ENCODE measurements at regions not wholly inside any gene's neighbourhood (a gene's known extent, or its start where the extent isn't known, plus 50 kb on each side); places are given as distances from the start of the nearest gene placed in this dataset.
"Not testable (repeated sequence)": the region's sequence is repeated elsewhere in the genome, so short reads cannot be mapped to it uniquely, and the experiment has no call there.

DNA sequence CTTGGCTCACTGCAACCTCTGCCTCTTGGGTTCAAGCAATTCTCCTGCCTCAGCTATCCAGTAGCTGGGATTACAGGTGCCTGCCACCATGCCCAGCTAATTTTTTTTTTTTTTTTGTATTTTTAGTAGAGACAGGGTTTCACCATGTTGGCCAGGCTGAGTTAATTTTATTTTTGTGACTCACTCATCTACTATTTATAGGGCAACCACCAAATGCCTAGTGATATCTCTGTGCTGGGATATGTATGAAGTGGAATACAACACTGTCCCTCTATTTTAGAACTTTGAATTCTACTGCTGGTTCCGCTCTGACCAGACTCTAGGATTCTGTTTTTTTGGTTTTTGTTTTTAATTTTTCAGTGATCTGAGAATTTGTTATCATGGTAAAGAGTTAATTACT is 188.6 kb upstream of the CDH11 start:
- H3K79me2 ChIP-seq (ENCODE audit: low read length); H3K9me3 ChIP-seq (ENCODE audit: low read length); H3K27ac ChIP-seq (ENCODE audit: low read length); H3K27me3 ChIP-seq (ENCODE audit: low read length); H2AFZ ChIP-seq (ENCODE audit: low read length); H4K20me1 ChIP-seq (ENCODE audit: insufficient read depth, low read depth, low read length); H3K9me2 ChIP-seq (replicated peaks; ENCODE audit: insufficient read depth, low read length); DNase-seq; H3K9ac ChIP-seq (ENCODE audit: low read length); H3K4me1 ChIP-seq (ENCODE audit: low read length); H3K4me2 ChIP-seq (ENCODE audit: low read depth, low read length, poor library complexity, severe bottlenecking); H3K36me3 ChIP-seq (ENCODE audit: insufficient read depth, low read length); H3K4me3 ChIP-seq (ENCODE audit: low read length): not testable (repeated sequence)

DNA sequence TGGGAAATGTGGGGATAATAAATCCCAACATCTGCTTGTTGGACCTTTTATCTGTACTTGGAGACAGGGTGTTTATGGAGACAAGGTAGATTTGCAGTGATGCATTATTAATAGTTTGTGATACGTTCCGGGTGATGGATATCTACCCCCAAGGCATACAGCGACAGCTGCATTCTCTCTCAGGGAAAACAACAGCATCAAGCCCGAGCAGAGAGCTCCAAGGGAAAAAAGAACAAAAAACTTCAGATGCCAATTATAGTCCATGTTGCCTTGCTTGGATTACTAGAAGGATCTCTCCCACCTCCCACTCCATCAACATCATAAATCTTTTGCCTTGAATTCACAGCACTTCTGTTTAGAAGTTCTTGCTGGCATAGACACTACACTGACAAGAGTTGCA is 187.5 kb upstream of the CDH11 start:
- no peak for DNase-seq
- Histone ChIP-seq H3K27ac (ENCODE audit: low read length) (no peak overlapping the region), H3K36me3 (ENCODE audit: insufficient read depth, low read length) (no peaks in the 10 kb centered on the region), H3K9me3 (ENCODE audit: low read length) (no peaks in the 10 kb centered on the region), H2AFZ (ENCODE audit: low read length) (no peak overlapping the region), H3K9ac (ENCODE audit: low read length) (no peak overlapping the region), H3K4me2 (ENCODE audit: low read depth, low read length, poor library complexity, severe bottlenecking) (no peak overlapping the region), H3K4me3 (ENCODE audit: low read length) (no peak overlapping the region), H3K9me2 (replicated peaks; ENCODE audit: insufficient read depth, low read length) (no peaks in the 10 kb centered on the region), H3K27me3 (ENCODE audit: low read length) (no peaks in the 10 kb centered on the region), H3K79me2 (ENCODE audit: low read length) (no peaks in the 10 kb centered on the region), H4K20me1 (ENCODE audit: insufficient read depth, low read depth, low read length) (no peaks in the 10 kb centered on the region), H3K4me1 (ENCODE audit: low read length) (no peaks in the 10 kb centered on the region)

DNA sequence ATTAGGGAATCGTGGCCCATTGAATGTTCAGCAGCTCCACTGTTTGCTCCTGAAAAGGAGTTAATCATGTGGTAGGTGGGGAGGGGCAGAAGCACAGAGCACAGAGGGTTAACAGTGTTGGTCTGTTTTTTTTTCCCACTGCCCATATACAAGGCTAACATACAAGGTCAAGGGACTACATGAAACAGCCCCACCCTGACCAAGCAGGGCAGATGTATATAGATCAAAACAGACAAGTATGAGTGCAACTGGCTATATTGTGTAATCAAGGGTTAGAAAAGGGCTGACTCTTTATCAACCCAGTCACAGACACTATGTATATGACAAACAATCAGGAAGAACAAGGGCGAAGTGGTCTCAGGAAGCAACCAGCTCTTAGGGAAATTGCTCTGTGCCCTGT is 186.6 kb upstream of the CDH11 start:
- Histone ChIP-seq H3K79me2 (ENCODE audit: low read length) (no peaks in the 10 kb centered on the region), H3K9ac (ENCODE audit: low read length) (no peak overlapping the region), H4K20me1 (ENCODE audit: insufficient read depth, low read depth, low read length) (no peaks in the 10 kb centered on the region), H3K27me3 (ENCODE audit: low read length) (no peaks in the 10 kb centered on the region), H2AFZ (ENCODE audit: low read length) (no peak overlapping the region), H3K4me2 (ENCODE audit: low read depth, low read length, poor library complexity, severe bottlenecking) (no peak overlapping the region), H3K27ac (ENCODE audit: low read length) (no peak overlapping the region), H3K4me1 (ENCODE audit: low read length) (no peaks in the 10 kb centered on the region), H3K9me2 (replicated peaks; ENCODE audit: insufficient read depth, low read length) (no peaks in the 10 kb centered on the region), H3K4me3 (ENCODE audit: low read length) (no peak overlapping the region), H3K9me3 (ENCODE audit: low read length) (no peaks in the 10 kb centered on the region), H3K36me3 (ENCODE audit: insufficient read depth, low read length) (no peaks in the 10 kb centered on the region)
- DNase-seq: no peak

DNA sequence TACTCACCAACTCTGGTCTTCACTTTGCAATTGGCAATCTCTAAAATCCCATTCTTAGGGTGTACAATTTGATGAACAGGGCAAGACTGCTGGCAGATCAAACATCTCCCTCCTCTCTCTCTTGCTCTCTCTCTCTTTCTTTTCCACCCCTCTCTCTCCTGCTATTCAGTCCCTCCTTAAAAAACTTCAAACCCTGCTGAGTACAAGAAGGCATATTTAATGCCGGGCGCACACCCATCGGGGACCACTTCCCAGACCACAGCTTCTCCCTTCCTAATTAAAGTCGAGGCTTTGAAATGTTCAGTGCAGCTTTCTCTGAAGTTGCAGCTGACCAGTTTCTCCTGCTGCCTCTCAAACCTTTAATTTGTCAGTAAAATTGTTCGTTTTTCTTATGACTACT is 185.4 kb upstream of the CDH11 start:
- no peak overlapping the region for H3K9ac ChIP-seq (ENCODE audit: low read length)
- H3K9me3 ChIP-seq (ENCODE audit: low read length): no peaks in the 10 kb centered on the region
- no peaks in the 10 kb centered on the region for H3K9me2 ChIP-seq (replicated peaks; ENCODE audit: insufficient read depth, low read length)
- DNase-seq: no peak
- no peak overlapping the region for H3K4me2 ChIP-seq (ENCODE audit: low read depth, low read length, poor library complexity, severe bottlenecking)
- no peaks in the 10 kb centered on the region for H4K20me1 ChIP-seq (ENCODE audit: insufficient read depth, low read depth, low read length)
- H3K79me2 ChIP-seq (ENCODE audit: low read length): no peaks in the 10 kb centered on the region
- H3K36me3 ChIP-seq (ENCODE audit: insufficient read depth, low read length): no peaks in the 10 kb centered on the region
- H2AFZ ChIP-seq (ENCODE audit: low read length): no peak overlapping the region
- no peaks in the 10 kb centered on the region for H3K4me1 ChIP-seq (ENCODE audit: low read length)
- H3K4me3 ChIP-seq (ENCODE audit: low read length): no peak overlapping the region
- H3K27me3 ChIP-seq (ENCODE audit: low read length): no peaks in the 10 kb centered on the region
- H3K27ac ChIP-seq (ENCODE audit: low read length): no peak overlapping the region

DNA sequence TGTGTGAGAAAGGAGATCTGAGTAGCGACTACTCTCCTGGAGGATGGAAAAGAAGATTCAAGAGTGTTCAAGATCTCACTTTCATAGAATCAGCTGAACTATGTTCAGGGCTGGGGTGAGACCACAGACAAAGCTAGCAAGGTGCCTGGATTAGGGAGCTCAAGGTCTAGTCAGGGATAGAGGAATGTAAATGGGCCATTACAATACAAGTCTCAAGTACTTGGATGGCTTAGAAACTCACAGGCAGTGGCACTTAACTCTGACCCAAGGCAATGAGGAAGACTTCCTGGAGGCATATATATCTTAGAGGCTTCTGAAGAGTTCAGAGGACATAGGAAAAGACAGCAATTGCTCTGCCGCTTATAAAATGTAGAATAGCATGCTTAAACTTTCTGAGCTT is 184.9 kb upstream of the CDH11 start:
- Histone ChIP-seq H3K9me3 (ENCODE audit: low read length) (no peaks in the 10 kb centered on the region), H2AFZ (ENCODE audit: low read length) (no peak overlapping the region), H3K36me3 (ENCODE audit: insufficient read depth, low read length) (no peaks in the 10 kb centered on the region), H3K4me1 (ENCODE audit: low read length) (no peaks in the 10 kb centered on the region), H3K9me2 (replicated peaks; ENCODE audit: insufficient read depth, low read length) (no peaks in the 10 kb centered on the region), H4K20me1 (ENCODE audit: insufficient read depth, low read depth, low read length) (no peaks in the 10 kb centered on the region), H3K4me3 (ENCODE audit: low read length) (no peak overlapping the region), H3K27ac (ENCODE audit: low read length) (no peak overlapping the region), H3K9ac (ENCODE audit: low read length) (no peak overlapping the region), H3K79me2 (ENCODE audit: low read length) (no peaks in the 10 kb centered on the region), H3K27me3 (ENCODE audit: low read length) (no peaks in the 10 kb centered on the region), H3K4me2 (ENCODE audit: low read depth, low read length, poor library complexity, severe bottlenecking) (no peak overlapping the region)
- DNase-seq: no peak

DNA sequence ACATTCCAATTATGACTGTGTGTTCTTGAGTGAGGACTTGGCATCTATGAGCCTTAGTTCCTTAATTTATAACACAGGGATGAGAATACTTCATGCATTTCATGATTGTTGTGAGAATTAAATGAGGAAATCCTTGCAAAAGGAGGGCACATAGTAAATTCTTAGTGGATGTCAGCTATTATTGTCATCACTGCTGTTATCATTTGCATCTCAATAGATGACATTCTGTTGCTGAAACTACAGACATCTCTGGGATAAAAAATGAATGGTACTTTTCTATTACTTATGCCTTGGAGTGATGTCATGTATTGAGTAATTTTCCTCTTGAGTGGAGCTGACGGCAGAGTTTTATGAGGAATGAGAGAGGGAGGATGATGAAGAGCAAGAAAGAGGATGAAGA is 184.4 kb upstream of the CDH11 start:
- Histone ChIP-seq H3K27ac (ENCODE audit: low read length) (no peak overlapping the region), H3K9me2 (replicated peaks; ENCODE audit: insufficient read depth, low read length) (no peaks in the 10 kb centered on the region), H3K9ac (ENCODE audit: low read length) (no peak overlapping the region), H3K9me3 (ENCODE audit: low read length) (no peaks in the 10 kb centered on the region), H3K79me2 (ENCODE audit: low read length) (no peaks in the 10 kb centered on the region), H3K4me1 (ENCODE audit: low read length) (no peaks in the 10 kb centered on the region), H2AFZ (ENCODE audit: low read length) (no peak overlapping the region), H3K4me3 (ENCODE audit: low read length) (no peak overlapping the region), H3K4me2 (ENCODE audit: low read depth, low read length, poor library complexity, severe bottlenecking) (no peak overlapping the region), H3K36me3 (ENCODE audit: insufficient read depth, low read length) (no peaks in the 10 kb centered on the region), H4K20me1 (ENCODE audit: insufficient read depth, low read depth, low read length) (no peaks in the 10 kb centered on the region), H3K27me3 (ENCODE audit: low read length) (no peaks in the 10 kb centered on the region)
- no peak for DNase-seq

DNA sequence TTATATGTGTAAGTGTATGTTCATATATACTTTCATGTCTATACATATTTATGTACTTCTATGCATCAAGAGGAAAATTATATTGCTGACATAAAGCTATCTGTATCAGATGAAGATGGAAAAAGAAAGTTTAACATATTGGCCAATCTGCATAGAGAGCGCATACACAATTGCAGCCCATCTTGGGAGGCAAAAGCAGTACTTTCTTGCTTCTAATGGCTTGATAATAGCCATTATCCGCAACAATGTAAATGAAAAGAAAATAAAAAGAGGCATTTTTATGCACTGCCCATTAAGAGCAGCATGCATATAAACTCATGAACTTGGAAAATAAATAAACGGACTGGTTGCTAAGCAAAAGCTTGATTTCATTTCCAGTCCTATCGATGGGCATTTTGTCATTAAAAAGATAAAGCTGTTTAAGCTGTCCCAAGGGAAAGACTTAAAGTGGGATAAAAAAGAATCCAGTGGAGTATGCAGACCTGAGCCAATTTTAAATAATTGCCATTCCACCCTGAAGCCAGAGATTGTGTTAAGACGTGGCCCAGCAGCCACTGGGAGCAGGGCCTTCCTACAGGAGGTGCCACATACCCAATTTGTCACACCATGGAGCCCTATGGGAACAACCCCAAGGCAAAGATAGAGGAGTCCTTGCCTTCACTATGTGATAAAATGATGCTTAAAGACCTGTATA is 183.6 kb upstream of the CDH11 start:
- Histone ChIP-seq H3K27me3 (ENCODE audit: low read length) (no peaks in the 10 kb centered on the region), H4K20me1 (ENCODE audit: insufficient read depth, low read depth, low read length) (no peaks in the 10 kb centered on the region), H3K9ac (ENCODE audit: low read length) (no peak overlapping the region), H3K79me2 (ENCODE audit: low read length) (no peaks in the 10 kb centered on the region), H3K4me2 (ENCODE audit: low read depth, low read length, poor library complexity, severe bottlenecking) (no peak overlapping the region), H3K9me3 (ENCODE audit: low read length) (no peaks in the 10 kb centered on the region), H3K4me3 (ENCODE audit: low read length) (no peak overlapping the region), H3K4me1 (ENCODE audit: low read length) (no peaks in the 10 kb centered on the region), H3K9me2 (replicated peaks; ENCODE audit: insufficient read depth, low read length) (no peaks in the 10 kb centered on the region), H2AFZ (ENCODE audit: low read length) (no peak overlapping the region), H3K27ac (ENCODE audit: low read length) (no peak overlapping the region), H3K36me3 (ENCODE audit: insufficient read depth, low read length) (no peaks in the 10 kb centered on the region)
- DNase-seq: no peak

DNA sequence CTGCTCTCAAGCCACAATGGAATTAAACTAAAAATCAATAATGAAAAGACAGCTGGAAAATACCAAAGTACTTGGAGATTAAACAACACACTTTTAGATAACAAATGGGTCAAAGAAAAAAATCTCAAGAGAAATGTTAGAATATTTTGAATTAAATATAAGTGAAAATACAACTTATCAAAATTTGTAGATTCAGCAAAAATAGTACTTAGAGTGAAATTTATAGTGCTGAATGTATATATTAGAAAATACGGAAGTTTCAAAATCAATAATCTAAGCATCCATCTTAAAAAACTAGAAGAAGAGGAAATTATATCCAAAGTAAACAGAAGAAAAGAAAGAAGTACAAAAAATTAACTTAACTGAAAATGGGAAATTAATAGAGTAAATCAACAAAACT is 179.2 kb upstream of the CDH11 start:
- Histone ChIP-seq H3K9ac (ENCODE audit: low read length) (no peak overlapping the region), H3K9me2 (replicated peaks; ENCODE audit: insufficient read depth, low read length) (no peaks in the 10 kb centered on the region), H3K9me3 (ENCODE audit: low read length) (no peaks in the 10 kb centered on the region), H3K27ac (ENCODE audit: low read length) (no peak overlapping the region), H3K4me2 (ENCODE audit: low read depth, low read length, poor library complexity, severe bottlenecking) (no peak overlapping the region), H3K4me1 (ENCODE audit: low read length) (no peaks in the 10 kb centered on the region), H2AFZ (ENCODE audit: low read length) (no peak overlapping the region), H3K27me3 (ENCODE audit: low read length) (no peaks in the 10 kb centered on the region), H4K20me1 (ENCODE audit: insufficient read depth, low read depth, low read length) (no peaks in the 10 kb centered on the region), H3K36me3 (ENCODE audit: insufficient read depth, low read length) (no peaks in the 10 kb centered on the region), H3K79me2 (ENCODE audit: low read length) (no peaks in the 10 kb centered on the region), H3K4me3 (ENCODE audit: low read length) (no peak overlapping the region)
- no peak for DNase-seq

DNA sequence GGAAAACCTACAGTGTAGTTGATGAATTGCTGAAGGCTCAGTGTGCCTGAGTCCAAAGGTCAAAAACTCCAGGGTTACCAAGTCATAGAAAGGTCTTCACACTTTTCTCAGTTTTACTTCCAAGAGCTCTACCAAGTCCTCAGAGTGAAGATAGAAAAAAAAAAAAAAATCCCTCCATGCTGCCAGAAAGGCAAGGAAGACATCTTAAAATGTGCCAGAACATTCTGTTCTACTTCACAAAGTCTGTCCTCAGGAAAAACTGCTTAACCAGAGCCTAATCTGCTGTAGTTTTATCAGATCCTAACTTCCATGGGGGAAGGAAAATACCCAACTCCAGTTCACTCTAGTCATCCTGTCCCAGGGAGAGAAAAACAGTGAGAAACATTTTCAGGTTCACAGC is 175.6 kb upstream of the CDH11 start:
- no peaks in the 10 kb centered on the region for H3K27me3 ChIP-seq (ENCODE audit: low read length)
- no peaks in the 10 kb centered on the region for H3K4me1 ChIP-seq (ENCODE audit: low read length)
- no peak overlapping the region for H3K4me3 ChIP-seq (ENCODE audit: low read length)
- no peaks in the 10 kb centered on the region for H3K79me2 ChIP-seq (ENCODE audit: low read length)
- H4K20me1 ChIP-seq (ENCODE audit: insufficient read depth, low read depth, low read length): no peaks in the 10 kb centered on the region
- no peak overlapping the region for H3K9ac ChIP-seq (ENCODE audit: low read length)
- no peaks in the 10 kb centered on the region for H3K9me3 ChIP-seq (ENCODE audit: low read length)
- no peak for DNase-seq
- H3K27ac ChIP-seq (ENCODE audit: low read length): no peak overlapping the region
- no peak overlapping the region for H3K4me2 ChIP-seq (ENCODE audit: low read depth, low read length, poor library complexity, severe bottlenecking)
- H2AFZ ChIP-seq (ENCODE audit: low read length): no peak overlapping the region
- no peaks in the 10 kb centered on the region for H3K9me2 ChIP-seq (replicated peaks; ENCODE audit: insufficient read depth, low read length)
- H3K36me3 ChIP-seq (ENCODE audit: insufficient read depth, low read length): no peaks in the 10 kb centered on the region

Measured in Karpas-422 (cell line).